Gastroesophageal sphincter (tissue), 4 donors: ENCODE measurements at regions not wholly inside any gene's neighbourhood (a gene's known extent, or its start where the extent isn't known, plus 50 kb on each side); places are given as distances from the start of the nearest gene placed in this dataset.

Experiments used
- ATAC-seq: fragments of 150-250 bp; one replicate; pipeline ENCODE4 v1.9.1; 2016; ENCODE audit warnings: mild to moderate bottlenecking, moderate library complexity
- H3K27ac ChIP-seq, 4 donors: fragments of 200-600 bp; sonication (generic) in 3 of 4; 1 replicate in 3 of 4; 2 replicates in 1 of 4; pipeline ENCODE4 v1.5.1; 2016 to 2019
- H3K27me3 ChIP-seq: fragments of 200-600 bp; sonication (generic); one replicate; pipeline ENCODE4 v1.5.1; 2019
- H3K36me3 ChIP-seq, 2 donors: fragments of 200-600 bp; sonication (generic); one replicate each; pipeline ENCODE4 v1.5.1; 2019; ENCODE audit warnings: control low read depth in 1 of 2
- H3K4me1 ChIP-seq, 3 donors: fragments of 200-600 bp; sonication (generic); 1 replicate in 2 of 3; 2 replicates in 1 of 3; pipeline ENCODE4 v1.5.1; 2016 to 2019; ENCODE audit warnings: control low read depth in 2 of 3
- H3K4me3 ChIP-seq, 2 donors: fragments of 200-600 bp; sonication (generic); one replicate each; pipeline ENCODE4 v1.5.1; 2019; ENCODE audit warnings: mild to moderate bottlenecking in 1 of 2, moderate library complexity in 1 of 2
- H3K9me3 ChIP-seq, 3 donors: fragments of 200-600 bp; sonication (generic); one replicate each; pipeline ENCODE4 v1.5.1; 2017 to 2019; ENCODE audit warnings: control low read depth in 2 of 3
- EP300 ChIP-seq: sonication (generic); formaldehyde crosslinking; IDR thresholded peaks from one replicate; pipeline ENCODE4 v1.6.1; 2017; ENCODE audit warnings: antibody characterized with exemption, mild to moderate bottlenecking
- POLR2A ChIP-seq, 2 donors: fragments of 450-650 bp; IDR thresholded peaks; one replicate each; pipeline ENCODE4 v1.6.1; 2017; ENCODE audit warnings: antibody characterized with exemption in 2 of 2, mild to moderate bottlenecking in 2 of 2, moderate library complexity in 1 of 2
- POLR2AphosphoS5 ChIP-seq: sonication (generic); formaldehyde crosslinking; IDR thresholded peaks from one replicate; pipeline ENCODE4 v1.6.1; 2017; ENCODE audit warnings: antibody characterized with exemption
- WGBS, 2 donors: methylation state at CpG; one replicate each; pipeline ENCODE4 v1.1.5; 2018; ENCODE audit warnings: low coverage in 1 of 2; 5-methylcytosine and 5-hydroxymethylcytosine counted together
- TF ChIP-seq, protein P1 (sequence below), 4 experiments: fragments of 200-600 bp in 2 of 4; fragments of 450-650 bp in 2 of 4; sonication (generic) in 1 of 4; IDR thresholded peaks; one replicate each; pipeline ENCODE4 v1.5.1; 2017 to 2019; ENCODE audit warnings: antibody characterized with exemption in 4 of 4, mild to moderate bottlenecking in 2 of 4, moderate library complexity in 2 of 4

DNA sequence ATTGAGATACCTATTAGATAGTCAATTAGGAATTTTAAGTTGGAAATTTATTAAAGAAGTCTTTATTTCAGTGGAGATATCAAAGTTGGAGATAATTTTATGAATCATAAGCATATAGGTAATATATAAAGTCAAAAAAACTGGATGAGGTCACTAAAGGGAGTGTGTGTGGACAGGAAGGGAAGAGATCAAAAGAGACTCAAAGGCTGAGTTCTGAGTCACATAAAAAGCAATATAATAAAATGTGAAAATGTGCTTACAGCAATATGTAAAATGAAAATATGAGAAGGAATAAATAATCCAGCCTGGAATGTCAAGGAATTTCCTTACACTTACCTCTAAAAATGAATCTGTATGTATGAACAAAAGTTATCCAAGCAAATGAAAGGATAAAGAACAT lies 583.3 kb upstream of the SORCS1 start:
- H3K27me3 ChIP-seq, result no peaks in the 10 kb centered on the region
- H3K27ac ChIP-seq, result no peak overlapping the region
- no peak for ATAC-seq
- H3K36me3 ChIP-seq, result no peaks in the 10 kb centered on the region
- H3K4me1 ChIP-seq, result no peaks in the 10 kb centered on the region
- H3K9me3 ChIP-seq, result no peaks in the 10 kb centered on the region
- TF ChIP-seq EP300, result no peak
- TF ChIP-seq, protein P1, sequence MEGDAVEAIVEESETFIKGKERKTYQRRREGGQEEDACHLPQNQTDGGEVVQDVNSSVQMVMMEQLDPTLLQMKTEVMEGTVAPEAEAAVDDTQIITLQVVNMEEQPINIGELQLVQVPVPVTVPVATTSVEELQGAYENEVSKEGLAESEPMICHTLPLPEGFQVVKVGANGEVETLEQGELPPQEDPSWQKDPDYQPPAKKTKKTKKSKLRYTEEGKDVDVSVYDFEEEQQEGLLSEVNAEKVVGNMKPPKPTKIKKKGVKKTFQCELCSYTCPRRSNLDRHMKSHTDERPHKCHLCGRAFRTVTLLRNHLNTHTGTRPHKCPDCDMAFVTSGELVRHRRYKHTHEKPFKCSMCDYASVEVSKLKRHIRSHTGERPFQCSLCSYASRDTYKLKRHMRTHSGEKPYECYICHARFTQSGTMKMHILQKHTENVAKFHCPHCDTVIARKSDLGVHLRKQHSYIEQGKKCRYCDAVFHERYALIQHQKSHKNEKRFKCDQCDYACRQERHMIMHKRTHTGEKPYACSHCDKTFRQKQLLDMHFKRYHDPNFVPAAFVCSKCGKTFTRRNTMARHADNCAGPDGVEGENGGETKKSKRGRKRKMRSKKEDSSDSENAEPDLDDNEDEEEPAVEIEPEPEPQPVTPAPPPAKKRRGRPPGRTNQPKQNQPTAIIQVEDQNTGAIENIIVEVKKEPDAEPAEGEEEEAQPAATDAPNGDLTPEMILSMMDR (IDR thresholded peaks at IDR 0.05), result no peak
- no peak for TF ChIP-seq POLR2A (IDR thresholded peaks at IDR 0.05)
- no peak for TF ChIP-seq POLR2AphosphoS5
- H3K4me3 ChIP-seq, result no peak overlapping the region

- TF ChIP-seq, protein P1 (IDR thresholded peaks at IDR 0.05), result no peak
- TF ChIP-seq POLR2A (IDR thresholded peaks at IDR 0.05) (no peak), POLR2AphosphoS5 (no peak)
- Histone ChIP-seq H3K9me3 (no peaks in the 10 kb centered on the region), H3K4me1 (no peaks in the 10 kb centered on the region), H3K27me3 (no peaks in the 10 kb centered on the region), H3K36me3 (no peaks in the 10 kb centered on the region), H3K4me3 (no peak overlapping the region), H3K27ac (no peak overlapping the region)
- no peak for ATAC-seq
- 56 to 80% methylated on average over 3 of the region's 3 CpGs for WGBS, 2 donors
Observed at GRCh38 chr10:107741971-107742370, 577.5 kb upstream of the SORCS1 start.

- Histone ChIP-seq H3K27ac (no peak overlapping the region), H3K4me3 (no peak overlapping the region), H3K36me3 (no peaks in the 10 kb centered on the region), H3K9me3 (no peaks in the 10 kb centered on the region), H3K27me3 (no peaks in the 10 kb centered on the region), H3K4me1 (no peaks in the 10 kb centered on the region)
- ATAC-seq, result no peak
- 48 to 56% methylated on average over 4 of the region's 4 CpGs for WGBS, 2 donors
- TF ChIP-seq EP300, result no peak
- TF ChIP-seq, protein P1 (IDR thresholded peaks at IDR 0.05), result no peak
- TF ChIP-seq POLR2AphosphoS5, result no peak
- TF ChIP-seq POLR2A (IDR thresholded peaks at IDR 0.05), result no peak
Observed at GRCh38 chr10:107740962-107741690, 576.6 kb upstream of the SORCS1 start.

DNA sequence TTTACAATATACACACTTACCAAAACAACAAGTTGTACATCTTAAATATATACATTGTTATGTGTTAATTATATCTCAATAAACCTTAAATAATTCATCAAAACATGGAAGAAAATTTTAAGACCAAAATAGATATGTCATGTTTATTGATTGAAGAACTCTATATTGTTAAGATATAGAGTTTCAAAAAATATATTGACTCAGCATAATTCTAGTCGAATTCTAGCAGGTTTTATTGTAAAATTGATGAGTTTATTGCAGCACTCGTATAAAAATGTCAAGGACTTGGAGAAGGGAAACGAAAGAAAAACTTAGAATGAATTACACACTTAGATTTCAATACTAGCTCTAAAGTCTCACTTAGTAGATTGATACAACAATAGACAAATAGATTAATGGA lies 575.4 kb upstream of the SORCS1 start:
- H3K27ac ChIP-seq, result no peak overlapping the region
- no peak for ATAC-seq
- H3K27me3 ChIP-seq, result no peaks in the 10 kb centered on the region
- H3K4me1 ChIP-seq, result no peaks in the 10 kb centered on the region
- H3K9me3 ChIP-seq, result peaks cover 0 to 3% (median 0%) of the 10 kb centered on the region in 3 donors
- H3K4me3 ChIP-seq, result no peak overlapping the region
- TF ChIP-seq POLR2A (IDR thresholded peaks at IDR 0.05) (no peak), EP300 (no peak), POLR2AphosphoS5 (no peak)
- TF ChIP-seq, protein P1 (IDR thresholded peaks at IDR 0.05), result no peak
- H3K36me3 ChIP-seq, result no peaks in the 10 kb centered on the region
- WGBS, 2 donors, result 72 to 88% methylated on average over 3 of the region's 3 CpGs

DNA sequence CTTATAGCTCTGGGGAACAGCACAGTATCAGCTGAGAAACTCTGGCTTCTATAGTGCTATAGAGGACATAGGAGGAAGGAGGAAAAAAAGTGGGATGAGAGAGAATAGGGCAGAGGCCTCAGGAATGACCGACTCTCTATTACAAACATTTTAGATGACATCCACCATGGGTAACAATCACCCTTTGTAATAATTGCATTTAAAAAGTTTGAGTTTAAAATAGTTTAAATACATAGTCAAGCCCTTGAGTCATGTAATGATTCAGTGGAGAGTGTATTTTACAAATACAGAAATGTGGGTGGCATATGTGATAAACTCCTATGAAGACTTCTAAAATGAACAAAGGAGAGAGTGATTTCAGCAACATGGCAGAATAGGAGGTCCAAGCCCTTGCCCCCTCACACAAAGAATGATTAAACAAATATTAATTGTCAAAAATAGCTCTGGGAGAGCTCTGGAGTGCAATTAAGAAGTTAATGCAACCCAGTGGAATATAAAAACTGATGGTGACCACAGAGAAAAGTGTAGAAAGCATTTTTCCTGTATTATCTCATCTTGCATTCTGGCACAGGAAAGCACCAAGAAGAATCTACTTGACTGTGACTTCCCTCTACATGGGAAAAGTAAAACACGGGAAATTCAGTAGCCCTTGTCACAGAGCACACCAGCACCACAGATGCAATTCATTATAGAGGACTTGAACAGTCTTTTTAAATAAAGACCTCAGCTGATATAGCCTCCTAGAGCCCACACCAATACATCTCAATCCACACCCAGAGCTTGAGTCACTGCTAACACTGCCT lies 569.0 kb upstream of the SORCS1 start:
- TF ChIP-seq POLR2AphosphoS5, result no peak
- TF ChIP-seq EP300, result no peak
- TF ChIP-seq, protein P1 (IDR thresholded peaks at IDR 0.05), result no peak
- TF ChIP-seq POLR2A (IDR thresholded peaks at IDR 0.05), result no peak
- no peak for ATAC-seq
- WGBS, 2 donors, result 32 to 100% methylated on average over 1 to 2 of the region's 2 CpGs
- Histone ChIP-seq H3K9me3 (peaks cover 0 to 21% (median 0%) of the 10 kb centered on the region in 3 donors), H3K4me1 (no peaks in the 10 kb centered on the region), H3K4me3 (no peak overlapping the region), H3K27ac (no peak overlapping the region), H3K27me3 (no peaks in the 10 kb centered on the region), H3K36me3 (no peaks in the 10 kb centered on the region)
